H9 (cell line): ENCODE measurements at regions not wholly inside any gene's neighbourhood (a gene's known extent, or its start where the extent isn't known, plus 50 kb on each side); places are given as distances from the start of the nearest gene placed in this dataset.

Source experiments
- DNase-seq: peaks from one replicate; pipeline ENCODE4 v3.0.0-alpha.2; 2017
- H2AFZ ChIP-seq: one replicate; pipeline ENCODE4 v1.6.1; 2013; ENCODE audit warnings: mild to moderate bottlenecking, low read length, control low read depth, moderate library complexity
- H2AK5ac ChIP-seq: 2 replicates; pipeline ENCODE4 v1.6.1; 2013; ENCODE audit warnings: low read length, control low read depth, mixed read lengths; ENCODE audit not compliant: insufficient read length
- H2BK120ac ChIP-seq: one replicate; pipeline ENCODE4 v1.6.1; 2013; ENCODE audit warnings: low read depth, mild to moderate bottlenecking, low read length, control low read depth, inconsistent platforms; ENCODE audit not compliant: poor library complexity, severe bottlenecking
- H2BK12ac ChIP-seq: 2 replicates; pipeline ENCODE4 v1.6.1; 2013; ENCODE audit warnings: low read length, control low read depth, mixed read lengths, low read depth; ENCODE audit not compliant: insufficient read length
- H2BK15ac ChIP-seq: 2 replicates; pipeline ENCODE4 v1.6.1; 2013; ENCODE audit warnings: low read depth, low read length, control low read depth
- H2BK20ac ChIP-seq: one replicate; pipeline ENCODE4 v1.6.1; 2013; ENCODE audit warnings: low read depth, mild to moderate bottlenecking, low read length, control low read depth, inconsistent platforms; ENCODE audit not compliant: poor library complexity, severe bottlenecking
- H2BK5ac ChIP-seq: 2 replicates; pipeline ENCODE4 v1.6.1; 2013; ENCODE audit warnings: low read length, control low read depth, mixed read lengths; ENCODE audit not compliant: insufficient read length
- H3K14ac ChIP-seq: 2 replicates; pipeline ENCODE4 v1.6.1; 2013; ENCODE audit warnings: low read length, control low read depth; ENCODE audit not compliant: insufficient read depth
- H3K18ac ChIP-seq: 2 replicates; pipeline ENCODE4 v1.6.1; 2013; ENCODE audit warnings: low read depth, mild to moderate bottlenecking, mixed read lengths, low read length, control low read depth; ENCODE audit not compliant: insufficient read length
- H3K23ac ChIP-seq: 2 replicates; pipeline ENCODE4 v1.6.1; 2013; ENCODE audit warnings: low read length, control low read depth, mixed read lengths, low read depth; ENCODE audit not compliant: insufficient read length
- H3K23me2 ChIP-seq: 2 replicates; pipeline ENCODE4 v1.6.1; 2013; ENCODE audit warnings: low read depth, mild to moderate bottlenecking, mixed read lengths, low read length, control low read depth; ENCODE audit not compliant: insufficient read length, poor library complexity, severe bottlenecking
- H3K27ac ChIP-seq: 2 replicates; pipeline ENCODE4 v1.5.1; 2013; ENCODE audit warnings: low read length, control low read depth, mixed read lengths, low read depth; ENCODE audit not compliant: insufficient read length
- H3K27me3 ChIP-seq: 2 replicates; pipeline ENCODE4 v1.6.1; 2013; ENCODE audit warnings: low read length, control low read depth, inconsistent platforms; ENCODE audit not compliant: insufficient read depth
- H3K4ac ChIP-seq: 2 replicates; pipeline ENCODE4 v1.6.1; 2013; ENCODE audit warnings: low read depth, mild to moderate bottlenecking, control low read depth, inconsistent platforms, low read length, moderate library complexity
- H3K4me1 ChIP-seq: 2 replicates; pipeline ENCODE4 v1.6.1; 2013; ENCODE audit warnings: low read length, control low read depth, inconsistent platforms; ENCODE audit not compliant: insufficient read depth
- H3K4me2 ChIP-seq: 2 replicates; pipeline ENCODE4 v1.6.1; 2013; ENCODE audit warnings: low read length, control low read depth, mixed read lengths; ENCODE audit not compliant: insufficient read length, insufficient read depth
- H3K56ac ChIP-seq: 2 replicates; pipeline ENCODE4 v1.6.1; 2013; ENCODE audit warnings: low read depth, mild to moderate bottlenecking, mixed read lengths, low read length, control low read depth; ENCODE audit not compliant: insufficient read length
- H3K79me1 ChIP-seq: 2 replicates; pipeline ENCODE4 v1.6.1; 2013; ENCODE audit warnings: low read depth, mild to moderate bottlenecking, moderate library complexity, low read length, control low read depth, inconsistent platforms; ENCODE audit not compliant: insufficient read depth, poor library complexity, severe bottlenecking
- H3K79me2 ChIP-seq: 2 replicates; pipeline ENCODE4 v1.6.1; 2013; ENCODE audit warnings: low read length, control low read depth, inconsistent platforms; ENCODE audit not compliant: insufficient read depth
- H3K9ac ChIP-seq: 2 replicates; pipeline ENCODE4 v1.6.1; 2013; ENCODE audit warnings: low read length, control low read depth, mixed read lengths; ENCODE audit not compliant: insufficient read length; ENCODE audit errors: extremely low read depth
- H3K9me3 ChIP-seq: one replicate; pipeline ENCODE4 v1.6.1; 2013; ENCODE audit warnings: low read depth, low read length, inconsistent platforms; ENCODE audit not compliant: control insufficient read depth
- H3T11ph ChIP-seq: one replicate; pipeline ENCODE4 v1.6.1; 2013; ENCODE audit warnings: mild to moderate bottlenecking, low read length, control low read depth, inconsistent platforms
- H4K20me1 ChIP-seq: one replicate; pipeline ENCODE4 v1.6.1; 2013; ENCODE audit not compliant: control insufficient read depth, insufficient read length, insufficient read depth
- H4K5ac ChIP-seq: 2 replicates; pipeline ENCODE4 v1.6.1; 2013; ENCODE audit warnings: low read depth, mild to moderate bottlenecking, mixed read lengths, low read length, control low read depth; ENCODE audit not compliant: insufficient read length
- H4K8ac ChIP-seq: replicated peaks from 2 replicates; pipeline ENCODE4 v1.6.1; 2013; ENCODE audit warnings: low read length, control low read depth, mixed read lengths, low read depth; ENCODE audit not compliant: insufficient read length
- H4K91ac ChIP-seq: 2 replicates; pipeline ENCODE4 v1.6.1; 2013; ENCODE audit warnings: low read depth, mild to moderate bottlenecking, moderate library complexity, mixed read lengths, low read length, control low read depth; ENCODE audit not compliant: insufficient read length
- H3K27ac Mint-ChIP-seq, 3 experiments: 2 replicates in 2 of 3; 3 replicates in 1 of 3; pipeline ENCODE4 v1.8.0; 2020 to 2021; ENCODE audit warnings: mixed read lengths in 3 of 3, mild to moderate bottlenecking in 1 of 3, moderate library complexity in 1 of 3
- H3K27me3 Mint-ChIP-seq: 2 replicates; pipeline ENCODE4 v1.8.0; 2021; ENCODE audit warnings: low read depth, mild to moderate bottlenecking, moderate library complexity, mixed read lengths
- H3K36me3 Mint-ChIP-seq, 3 experiments: 2 replicates in 2 of 3; 3 replicates in 1 of 3; pipeline ENCODE4 v1.8.0; 2020 to 2021; ENCODE audit warnings: low read depth in 3 of 3, mixed read lengths in 3 of 3; ENCODE audit not compliant: insufficient read depth in 1 of 3
- H3K4me1 Mint-ChIP-seq, 2 experiments: 2 replicates each; pipeline ENCODE4 v1.8.0; 2020; ENCODE audit warnings: mixed read lengths in 2 of 2
- H3K4me3 Mint-ChIP-seq, 2 experiments: 2 replicates in 1 of 2; 3 replicates in 1 of 2; pipeline ENCODE4 v1.8.0; 2020 to 2021; ENCODE audit warnings: mild to moderate bottlenecking in 2 of 2, mixed read lengths in 2 of 2, moderate library complexity in 1 of 2
- H3K9me3 Mint-ChIP-seq, 2 experiments: 2 replicates in 1 of 2; 3 replicates in 1 of 2; pipeline ENCODE4 v1.8.0; 2020; ENCODE audit warnings: mild to moderate bottlenecking in 2 of 2, mixed read lengths in 2 of 2, moderate library complexity in 1 of 2
- CTCF ChIP-seq: fragments of 200-600 bp; sonication (generic); conservative IDR thresholded peaks from 3 replicates; pipeline ENCODE4 v1.8.0; 2021; ENCODE audit warnings: antibody characterized with exemption, mild to moderate bottlenecking
- WGBS: extraction: QIAGEN DNeasy Blood & Tissue Kit; methylation state at CpG from one replicate; pipeline ENCODE4 v1.1.7; 2013; ENCODE audit warnings: missing lambda C conversion rate, low lambda C conversion rate, mixed read lengths; ENCODE audit not compliant: insufficient read length; ENCODE audit errors: extremely low coverage; 5-methylcytosine and 5-hydroxymethylcytosine counted together

GRCh38 chr7:25460433-25460832 lies 232.1 kb upstream of the NPVF start:
- Histone ChIP-seq H3K14ac (no peak overlapping the region), H3K79me1 (no peaks in the 10 kb centered on the region), H2BK5ac (no peak overlapping the region), H3K27ac (no peak overlapping the region), H4K20me1 (no peaks in the 10 kb centered on the region), H4K8ac (no peak overlapping the region), H2BK120ac (no peak overlapping the region), H3T11ph (no peak overlapping the region), H2AK5ac (no peak overlapping the region), H3K23me2 (no peaks in the 10 kb centered on the region), H3K56ac (no peak overlapping the region), H3K4me1 (no peaks in the 10 kb centered on the region), H4K91ac (no peak overlapping the region), H2AFZ (no peak overlapping the region), H3K9ac (no peak overlapping the region), H3K79me2 (no peaks in the 10 kb centered on the region), H3K27me3 (no peaks in the 10 kb centered on the region), H3K4ac (no peak overlapping the region), H3K4me2 (no peak overlapping the region), H2BK20ac (no peak overlapping the region), H3K9me3 (no peaks in the 10 kb centered on the region), H3K18ac (no peak overlapping the region), H2BK15ac (no peak overlapping the region), H3K23ac (no peak overlapping the region), H2BK12ac (no peak overlapping the region), H4K5ac (no peak overlapping the region)
- Mint-ChIP-seq H3K27ac (no peak overlapping the region), H3K27me3 (peaks cover 4% of the 10 kb centered on the region; the same call in 1 of the 2 replicates), H3K36me3 (no peaks in the 10 kb centered on the region), H3K4me1 (peaks cover 7 to 9% of the 10 kb centered on the region in 2 experiments), H3K4me3 (no peak overlapping the region), H3K9me3 (no peaks in the 10 kb centered on the region)
- no peak for TF ChIP-seq CTCF
- no CpG with 5 or more reads among the region's 5 CpGs for WGBS
- no peak for DNase-seq
